ENCODE measurements at regions not wholly inside any gene's neighbourhood (a gene's known extent, or its start where the extent isn't known, plus 50 kb on each side); places are given as distances from the start of the nearest gene placed in this dataset.

- no peak overlapping the region for H3K18ac ChIP-seq (ENCODE audit: extremely low read depth, low read length)
- H3K36me3 ChIP-seq (ENCODE audit: control insufficient read depth in 2 of 4, insufficient read depth in 4 of 4, low read length in 3 of 4): no peaks in the 10 kb centered on the region
- H2AFZ ChIP-seq (ENCODE audit: low read length): no peak overlapping the region
- H3K23ac ChIP-seq (ENCODE audit: insufficient read length): no peak overlapping the region
- no peak overlapping the region for H3K4me3 ChIP-seq (ENCODE audit: extremely low read depth in 1 of 4, insufficient read depth in 2 of 4, low read depth in 3 of 4, low read length in 4 of 4)
- FAIRE-seq: no peak
- no peak overlapping the region for H3K4ac ChIP-seq (replicated peaks; ENCODE audit: insufficient read length, low read depth, low read length)
- TF ChIP-seq SIX5 (IDR thresholded peaks at IDR 0.05; ENCODE audit: low read depth, low read length) (no peak), POU5F1 (IDR thresholded peaks at IDR 0.05; ENCODE audit: low read depth, low read length) (no peak), SIN3A (conservative IDR thresholded peaks at IDR 0.05 in 1 of 2, IDR thresholded peaks at IDR 0.05 in 1 of 2; ENCODE audit: low read depth in 1 of 2, low read length in 2 of 2) (no peak), KDM4A (IDR thresholded peaks at IDR 0.05; ENCODE audit: low read depth, low read length, severe bottlenecking) (no peak), SP4 (IDR thresholded peaks at IDR 0.05; ENCODE audit: low read length) (no peak), TAF7 (optimal IDR thresholded peaks at IDR 0.05; ENCODE audit: borderline replicate concordance, low read depth, low read length) (no peak), YY1 (IDR thresholded peaks at IDR 0.05; ENCODE audit: low read depth, low read length) (no peak), RAD21 (IDR thresholded peaks at IDR 0.05 in 1 of 2, conservative IDR thresholded peaks at IDR 0.05 in 1 of 2; ENCODE audit: low read depth in 2 of 2, low read length in 2 of 2) (no peak), NANOG (IDR thresholded peaks at IDR 0.05; ENCODE audit: insufficient read depth, low read depth, low read length, poor library complexity, severe bottlenecking) (no peak)
- H4K8ac ChIP-seq (ENCODE audit: extremely low read depth, insufficient read depth, low read length): no peak overlapping the region
- no peak overlapping the region for H3K9ac ChIP-seq (replicated peaks in 1 of 4; ENCODE audit: extremely low read depth in 1 of 4, low read depth in 3 of 4, low read length in 3 of 4)
- no peak overlapping the region for H4K5ac ChIP-seq (ENCODE audit: insufficient read length, low read depth, low read length)
- H3K4me1 ChIP-seq (replicated peaks in 1 of 4; ENCODE audit: control insufficient read depth in 3 of 4, insufficient read depth in 4 of 4, low read length in 3 of 4): no peaks in the 10 kb centered on the region
- H2AK5ac ChIP-seq (ENCODE audit: low read depth, low read length): no peak overlapping the region
- no peaks in the 10 kb centered on the region for H4K20me1 ChIP-seq (replicated peaks in 1 of 2; ENCODE audit: control insufficient read depth in 1 of 2, insufficient read depth in 2 of 2, low read length in 2 of 2)
- H3K9me3 ChIP-seq (ENCODE audit: insufficient read depth in 2 of 2, low read depth in 1 of 2, low read length in 1 of 2): 0 out of 4 replicates have a peak, but pooled peaks cover 0 to 2% of the 10 kb centered on the region in 2 experiments
- H3K56ac ChIP-seq (replicated peaks; ENCODE audit: insufficient read length, low read depth, low read length): no peak overlapping the region
- WGBS, 2 experiments (ENCODE audit: extremely low coverage in 1 of 2, insufficient coverage in 1 of 2, insufficient read length in 1 of 2, insufficient replicate concordance in 2 of 2, low coverage in 1 of 2, low lambda C conversion rate in 2 of 2, missing lambda C conversion rate in 1 of 2): 84% methylated on average over 6 of the region's 8 CpGs; no CpG with 5 or more reads in 1 of the 2 experiments
- H4K91ac ChIP-seq (replicated peaks; ENCODE audit: insufficient read length, low read length): no peak overlapping the region
- H3K79me2 ChIP-seq (ENCODE audit: control insufficient read depth in 1 of 2, insufficient read depth in 2 of 2, low read length in 2 of 2): no peaks in the 10 kb centered on the region
- no peak overlapping the region for H2BK20ac ChIP-seq (ENCODE audit: low read length)
- no peak overlapping the region for H2BK15ac ChIP-seq (ENCODE audit: low read length)
- POLR2A ChIA-PET (ENCODE audit: partially characterized antibody): no interaction called here
- H2BK12ac ChIP-seq (ENCODE audit: low read depth, low read length): no peak overlapping the region
- no peak for DNase-seq (ENCODE audit: low read depth in 1 of 2, low spot score in 2 of 2)
- H2BK5ac ChIP-seq (ENCODE audit: low read depth, low read length): no peak overlapping the region
- peaks cover 1% of the 10 kb centered on the region; the same call in 1 of the 2 replicates for H3K23me2 ChIP-seq (ENCODE audit: low read depth, low read length)
- no peak overlapping the region for H3K4me2 ChIP-seq (ENCODE audit: insufficient read depth in 1 of 2, low read depth in 2 of 2, low read length in 2 of 2)
- H3K27ac ChIP-seq (ENCODE audit: low read depth, low read length): no peak overlapping the region
- no peak overlapping the region for H2BK120ac ChIP-seq (replicated peaks; ENCODE audit: low read depth, low read length)
- no peak overlapping the region for H3K14ac ChIP-seq (ENCODE audit: insufficient read length)
- H3K79me1 ChIP-seq (ENCODE audit: low read depth, low read length): no peaks in the 10 kb centered on the region
- CTCF ChIA-PET (ENCODE audit: partially characterized antibody): no interaction called here
- no peaks in the 10 kb centered on the region for H3K27me3 ChIP-seq (replicated peaks in 1 of 4; ENCODE audit: control insufficient read depth in 3 of 4, extremely low read depth in 1 of 4, insufficient read depth in 3 of 4, low read length in 3 of 4)
These were observed 68.5 kb upstream of the PPP2R3B start for GRCh38 chrX:455199-455598.
